H54 (cell line): ENCODE measurements at regions not wholly inside any gene's neighbourhood (a gene's known extent, or its start where the extent isn't known, plus 50 kb on each side); places are given as distances from the start of the nearest gene placed in this dataset.

Experiments used
- DNase-seq: peaks from one replicate; pipeline ENCODE4 v3.0.0; 2011; ENCODE audit warnings: low spot score, mixed read lengths; ENCODE audit not compliant: insufficient read length
- FAIRE-seq: peaks from 3 replicates; lab custom pipeline; 2011; peaks lifted over from hg19 to GRCh38; lab: Jason Lieb, UNC
- POLR2A ChIP-seq: IDR thresholded peaks from 2 replicates; pipeline ENCODE4 v1.6.1; 2011; ENCODE audit warnings: low read depth, mild to moderate bottlenecking, low read length

- FAIRE-seq (no peak), DNase-seq (no peak)
- TF ChIP-seq POLR2A: no peak
Observed at GRCh38 chr10:124332426-124332825, 86.3 kb downstream of the OAT start.

GRCh38 chr10:124329941-124330340 is 88.8 kb downstream of the OAT start:
- DNase-seq: no peak
- TF ChIP-seq POLR2A: no peak
- no peak for FAIRE-seq

- DNase-seq (no peak), FAIRE-seq (no peak)
- no peak for TF ChIP-seq POLR2A
Observed at GRCh38 chr10:124329362-124329761, 89.4 kb downstream of the OAT start.

GRCh38 chr10:124328477-124329220 is 90.1 kb downstream of the OAT start:
- no peak for FAIRE-seq
- DNase-seq: no peak
- TF ChIP-seq POLR2A: no peak

- FAIRE-seq (no peak), DNase-seq (no peak)
- no peak for TF ChIP-seq POLR2A
Observed at GRCh38 chr10:124325998-124326636, 92.6 kb downstream of the OAT start.

GRCh38 chr10:124325633-124325914 is 93.1 kb downstream of the OAT start:
- FAIRE-seq (no peak), DNase-seq (no peak)
- TF ChIP-seq POLR2A: no peak

GRCh38 chr10:124324856-124325632 is 93.7 kb downstream of the OAT start:
- DNase-seq: no peak
- no peak for FAIRE-seq
- no peak for TF ChIP-seq POLR2A

GRCh38 chr10:124324451-124324850 is 94.3 kb downstream of the OAT start:
- DNase-seq: no peak
- no peak for FAIRE-seq
- TF ChIP-seq POLR2A: no peak

GRCh38 chr10:124323806-124324205 is 94.9 kb downstream of the OAT start:
- no peak for TF ChIP-seq POLR2A
- no peak for FAIRE-seq
- DNase-seq: no peak

GRCh38 chr10:124323111-124323725 is 95.5 kb downstream of the OAT start:
- DNase-seq (no peak), FAIRE-seq (no peak)
- no peak for TF ChIP-seq POLR2A

- DNase-seq: no peak
- FAIRE-seq: no peak
- no peak for TF ChIP-seq POLR2A
Observed at GRCh38 chr10:124322191-124322980, 96.3 kb downstream of the OAT start.

GRCh38 chr10:124321433-124322089 is 97.2 kb downstream of the OAT start:
- TF ChIP-seq POLR2A: no peak
- DNase-seq (no peak), FAIRE-seq (no peak)
